Superior temporal gyrus (tissue), 1 donor: ENCODE measurements at regions not wholly inside any gene's neighbourhood (a gene's known extent, or its start where the extent isn't known, plus 50 kb on each side); places are given as distances from the start of the nearest gene placed in this dataset.
A peak's percentile ranks its signal among the peaks of the same experiment; 100 is the strongest.

Experiments used
- DNase-seq: peaks from one replicate; pipeline ENCODE4 v3.0.0-alpha.2; 2016; ENCODE audit errors: extremely low spot score

DNA sequence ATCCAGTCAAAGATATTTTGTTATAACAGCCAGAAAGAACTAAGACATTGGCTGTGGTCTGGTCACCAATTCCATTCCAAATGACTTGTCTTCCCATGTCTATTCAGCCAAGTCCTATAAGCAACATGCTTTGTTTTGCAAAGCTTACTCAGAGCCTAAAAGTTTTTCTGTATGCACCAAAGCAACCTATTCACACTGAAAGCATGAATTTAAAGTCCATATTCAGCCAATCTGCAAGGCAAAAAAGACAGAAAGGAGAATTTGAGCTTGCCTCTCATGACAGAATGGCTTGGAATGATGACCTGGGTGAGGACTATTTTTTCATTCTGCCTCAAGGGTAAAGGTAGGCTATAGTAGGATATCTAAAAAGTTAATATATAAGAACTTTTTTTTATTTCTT, 323.2 kb upstream of the NOCT start:
- DNase-seq, result no peak

DNA sequence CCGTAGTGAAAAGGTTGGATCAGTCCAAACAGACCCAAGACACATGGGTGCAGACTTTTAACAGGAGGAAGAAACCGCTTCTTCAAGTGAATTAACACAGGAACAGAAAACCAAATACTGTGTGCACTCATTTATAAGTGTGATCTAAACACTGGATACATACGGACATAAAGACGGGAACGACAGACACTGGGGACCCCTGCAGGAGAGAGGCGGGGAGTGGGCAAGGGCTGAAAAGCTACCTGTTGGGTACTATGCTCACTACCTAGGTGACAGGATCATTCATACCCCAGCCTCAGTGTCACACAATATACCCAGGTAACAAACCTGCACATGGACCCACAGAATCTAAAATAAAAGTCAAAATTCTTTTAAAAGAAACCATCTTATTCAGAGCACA, 326.0 kb upstream of the NOCT start:
- DNase-seq, result no peak

DNA sequence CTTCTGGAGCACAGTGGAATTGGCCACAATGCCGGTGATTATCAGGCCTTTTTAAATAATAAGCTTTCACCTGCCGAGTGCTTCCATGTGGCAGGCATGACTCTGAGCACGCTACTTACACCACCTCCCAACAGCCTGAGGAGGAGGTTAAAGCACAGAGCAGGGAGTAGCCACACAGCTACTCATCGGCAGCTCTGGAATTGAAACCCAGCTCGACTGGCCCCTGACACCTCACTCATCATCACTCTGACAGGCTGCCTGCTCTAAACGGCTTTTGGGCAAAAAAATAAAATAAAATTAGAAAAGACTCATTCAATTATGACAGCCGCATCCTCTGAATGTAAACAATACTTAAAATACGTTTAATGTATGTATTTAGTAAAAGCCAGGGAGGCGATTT, 326.4 kb upstream of the NOCT start:
- no peak for DNase-seq

DNA sequence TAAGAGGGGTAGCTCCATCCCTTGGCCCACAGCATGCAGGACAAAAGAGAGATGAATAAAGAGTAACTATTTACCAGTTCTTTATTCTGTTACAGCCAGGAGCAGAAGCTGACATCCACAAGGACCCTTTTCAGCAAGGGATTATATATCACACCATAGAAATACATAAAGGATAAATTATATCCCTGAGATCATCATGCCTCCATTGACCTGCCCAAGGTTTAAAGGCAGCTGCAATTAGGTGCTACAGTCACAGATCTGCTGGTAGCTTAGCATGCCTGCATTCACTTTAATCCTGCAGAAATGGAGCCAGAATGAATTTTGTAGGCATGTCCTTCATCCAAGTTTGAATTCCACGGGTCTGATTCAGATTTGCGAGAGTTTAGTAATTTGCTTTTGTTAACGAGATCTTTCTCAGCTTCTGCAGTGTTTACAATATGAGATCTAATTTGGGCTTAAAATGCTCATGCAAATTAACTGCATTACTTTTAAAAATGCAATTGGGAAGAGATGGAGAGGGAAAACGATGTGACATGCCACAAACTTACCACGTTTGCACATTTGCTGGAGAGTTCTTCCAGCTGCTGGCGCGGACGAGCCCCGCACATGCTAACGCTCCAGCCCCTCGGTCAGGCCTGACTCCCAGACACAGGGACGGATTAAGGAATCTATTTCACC, 327.0 kb upstream of the NOCT start:
- no peak for DNase-seq

DNA sequence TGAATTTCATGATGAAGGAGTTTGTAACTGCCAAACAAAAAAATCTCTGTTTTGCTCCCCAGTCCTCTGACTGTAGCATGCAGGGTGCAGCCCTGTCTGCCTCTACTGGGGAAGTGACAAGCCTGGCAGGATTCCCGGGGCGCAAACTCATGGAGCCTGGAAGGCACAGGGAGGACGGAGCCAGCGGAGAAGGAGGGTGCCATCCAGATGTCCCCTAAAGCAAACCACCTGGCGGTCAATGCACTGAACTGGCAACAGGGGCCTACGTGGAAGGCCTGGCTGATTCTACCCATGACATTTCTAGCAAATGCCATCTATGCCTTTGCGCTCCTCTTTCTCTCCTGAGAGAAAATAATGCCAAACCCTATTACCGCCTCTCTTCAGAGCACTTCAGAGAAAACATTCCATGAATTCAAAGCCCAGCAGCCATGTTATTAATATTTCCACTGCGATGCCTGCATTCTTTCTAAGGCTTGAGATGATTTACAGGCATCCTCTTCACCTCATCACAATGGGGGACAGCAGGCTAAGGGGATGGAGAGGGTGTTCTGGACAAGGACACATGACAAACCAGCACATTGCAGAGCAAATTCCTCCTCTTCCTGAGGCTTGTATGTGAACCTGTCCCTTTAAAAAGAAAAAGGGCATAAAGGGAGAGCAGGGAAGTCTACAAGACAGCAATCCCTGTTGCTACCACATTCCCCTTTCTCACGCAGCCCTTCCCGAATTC, 329.3 kb upstream of the NOCT start:
- no peak for DNase-seq

DNA sequence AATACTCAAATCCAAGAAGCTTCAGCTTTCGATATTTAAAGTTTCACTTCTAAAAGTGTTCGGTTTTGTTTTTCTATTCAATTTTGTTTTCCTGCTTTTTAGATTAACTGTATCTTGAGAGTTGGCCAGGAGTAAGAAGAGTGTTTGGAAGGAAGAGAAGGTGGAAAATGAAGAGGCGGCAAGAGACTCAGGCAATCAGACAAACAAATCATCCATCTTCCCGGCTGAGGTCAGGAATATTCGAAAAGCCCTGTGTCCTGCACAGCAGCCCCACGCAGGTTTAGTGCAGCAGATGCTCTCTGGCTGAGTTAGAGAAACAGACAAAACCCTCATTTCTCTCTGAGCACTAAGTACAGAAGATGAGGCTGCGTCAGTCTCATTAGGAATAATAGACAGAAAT, 330.3 kb upstream of the NOCT start:
- DNase-seq, result no peak

DNA sequence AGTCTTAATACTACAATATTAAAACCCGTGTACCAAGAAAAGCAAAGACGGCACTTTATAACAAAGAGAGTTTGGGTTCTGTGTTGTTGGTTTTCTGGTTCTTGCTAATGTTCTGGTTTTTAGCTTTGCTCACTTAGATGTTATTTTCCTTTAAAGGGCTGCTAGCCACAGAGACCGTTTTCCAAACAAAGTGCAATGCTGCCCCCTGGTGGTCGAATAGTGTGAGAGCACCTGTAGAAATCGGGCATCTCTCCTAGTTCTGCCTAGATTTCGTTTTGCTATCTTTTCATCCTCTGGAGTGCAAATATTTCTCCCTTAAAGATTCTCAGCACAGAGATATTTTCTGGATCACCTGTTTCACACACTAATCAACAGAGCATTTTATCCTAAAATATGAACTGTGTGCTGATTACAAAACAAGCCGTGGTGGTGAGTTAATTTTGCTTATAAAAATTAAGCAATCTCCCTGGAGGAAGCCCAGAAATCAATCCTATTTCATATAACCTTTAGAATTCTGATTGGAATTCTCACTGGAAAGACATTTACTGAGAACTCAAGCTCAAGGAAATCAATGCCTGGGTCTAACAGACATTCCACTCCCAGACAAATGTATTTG, 334.5 kb upstream of the NOCT start:
- peak; percentile 98 for DNase-seq

DNA sequence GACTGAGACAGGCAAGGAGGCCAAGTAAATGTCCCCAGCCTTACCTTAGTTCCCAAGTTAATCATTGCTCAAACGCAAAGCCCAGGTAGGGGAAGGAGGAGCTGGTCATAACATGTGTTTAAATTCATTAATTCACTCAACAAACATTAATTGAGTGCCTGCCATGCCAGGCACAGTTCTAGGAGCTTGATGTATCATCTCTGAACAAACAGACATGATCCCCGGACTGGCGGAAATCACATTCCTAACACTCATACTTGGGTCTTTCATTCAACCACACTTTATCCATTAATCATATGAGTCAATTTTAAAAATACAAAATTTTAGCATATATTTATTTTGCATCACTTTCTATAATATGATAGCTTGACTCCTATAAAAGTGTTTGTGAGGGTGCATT, 335.3 kb upstream of the NOCT start:
- no peak for DNase-seq

DNA sequence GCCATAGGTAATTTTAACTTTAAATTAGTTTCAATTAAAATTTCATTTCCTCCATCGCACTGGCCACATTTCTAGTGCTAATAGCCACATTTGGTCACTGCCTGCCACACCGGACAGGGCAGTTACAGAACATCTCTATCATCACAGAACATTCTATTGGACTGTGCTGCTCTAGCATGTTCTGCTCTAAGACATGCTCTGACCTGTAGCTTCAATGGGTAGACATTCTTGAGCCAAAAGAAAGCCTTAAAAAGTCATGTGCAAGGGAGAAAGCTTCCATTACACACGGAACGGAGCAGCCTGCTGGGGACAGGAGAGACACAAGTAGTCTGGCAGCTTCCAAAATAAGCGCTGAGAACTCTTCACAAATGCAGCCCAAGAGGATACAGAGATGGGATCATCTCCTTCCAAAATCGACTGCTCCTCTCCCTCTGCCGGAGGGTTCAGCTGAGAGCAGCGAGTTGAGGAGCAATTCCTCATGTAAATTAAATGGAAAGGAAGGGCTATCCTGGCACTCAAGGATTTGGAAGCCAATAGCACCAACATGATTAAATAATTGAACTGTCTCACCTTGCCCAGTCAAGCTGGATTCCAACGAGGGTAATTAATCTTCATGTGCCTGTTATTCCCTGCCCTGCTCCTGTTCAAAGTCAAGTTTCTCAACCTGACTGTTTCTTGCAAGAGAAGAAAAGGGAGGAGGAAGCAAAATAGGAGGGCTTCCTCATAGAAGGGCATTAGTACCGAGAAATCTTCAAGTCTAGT, 336.4 kb upstream of the NOCT start:
- no peak for DNase-seq

DNA sequence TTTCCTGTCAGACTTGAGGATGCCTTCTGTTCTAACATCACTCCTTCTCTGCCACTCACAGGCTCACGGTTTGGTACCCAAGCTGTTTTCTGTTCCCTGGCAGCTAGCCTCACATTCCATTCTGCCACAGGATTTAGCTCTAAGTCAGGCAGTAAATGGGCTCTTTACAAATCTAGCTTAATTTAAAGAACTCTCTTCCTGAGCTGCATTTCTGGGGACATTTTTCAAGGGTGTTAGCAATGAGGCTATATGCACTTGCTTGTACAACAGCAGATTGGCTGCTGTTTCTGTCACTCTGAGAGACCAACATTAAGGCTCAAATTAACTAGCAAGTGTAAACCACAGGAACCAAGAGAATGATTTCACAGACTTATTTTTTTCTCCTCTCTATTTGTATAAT, 337.8 kb upstream of the NOCT start:
- DNase-seq, result peak; percentile 29

DNA sequence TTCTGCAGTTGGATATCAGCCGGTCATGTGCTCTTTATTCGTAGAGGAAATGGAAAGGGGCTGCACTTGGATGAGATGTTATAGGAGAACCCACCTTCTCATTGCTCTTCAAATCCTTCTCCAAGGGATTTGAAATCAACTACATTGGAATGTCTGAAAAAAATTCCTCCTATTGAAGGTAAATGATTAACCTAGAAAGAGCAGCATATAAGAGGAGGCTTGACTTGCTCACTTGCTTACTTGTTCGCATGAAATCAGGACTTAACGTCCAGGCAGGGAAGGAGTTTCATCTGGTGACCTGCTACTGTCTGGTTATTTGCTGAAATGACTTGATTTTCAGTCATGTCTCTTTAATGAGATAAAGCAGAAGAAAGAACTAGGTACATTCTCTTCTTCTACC, 338.4 kb upstream of the NOCT start:
- DNase-seq, result no peak

DNA sequence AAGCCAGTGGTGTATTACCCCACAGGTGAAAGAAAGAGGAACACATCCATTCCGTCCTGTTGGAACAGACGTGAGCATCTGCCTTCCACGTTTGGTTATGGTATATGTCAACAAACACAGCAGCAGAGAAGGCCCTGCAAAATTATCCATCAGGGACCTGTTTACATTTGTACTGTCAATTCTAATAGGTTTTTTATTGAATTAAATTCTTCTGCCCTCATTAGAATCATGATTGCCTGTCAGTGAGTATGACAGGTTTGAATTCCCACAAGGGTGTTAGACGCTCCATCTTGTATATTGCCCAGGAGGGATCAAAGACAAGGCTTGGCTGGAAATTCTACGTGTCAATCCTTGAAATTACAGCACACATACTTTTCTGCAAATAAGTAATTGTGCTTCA, 339.9 kb upstream of the NOCT start:
- no peak for DNase-seq

DNA sequence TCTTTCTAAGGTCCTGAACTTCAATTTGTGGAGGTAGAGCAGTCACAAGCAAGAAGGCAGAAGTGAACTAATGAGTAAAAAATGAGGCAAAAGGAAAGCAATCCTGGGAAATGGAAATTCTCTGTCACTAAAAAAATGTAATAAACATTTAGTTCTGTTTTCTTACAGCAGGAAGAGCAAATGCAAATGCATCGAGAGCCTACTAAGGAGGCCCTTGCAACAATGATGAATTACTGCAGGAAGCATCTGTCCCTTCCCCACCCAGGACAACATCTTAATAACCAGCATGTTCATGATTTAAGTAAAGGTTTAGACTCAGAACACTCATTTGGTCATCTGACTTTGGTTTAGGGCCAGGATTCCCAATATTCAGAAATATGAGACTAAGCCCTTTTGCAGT, 341.4 kb upstream of the NOCT start:
- DNase-seq, result no peak

DNA sequence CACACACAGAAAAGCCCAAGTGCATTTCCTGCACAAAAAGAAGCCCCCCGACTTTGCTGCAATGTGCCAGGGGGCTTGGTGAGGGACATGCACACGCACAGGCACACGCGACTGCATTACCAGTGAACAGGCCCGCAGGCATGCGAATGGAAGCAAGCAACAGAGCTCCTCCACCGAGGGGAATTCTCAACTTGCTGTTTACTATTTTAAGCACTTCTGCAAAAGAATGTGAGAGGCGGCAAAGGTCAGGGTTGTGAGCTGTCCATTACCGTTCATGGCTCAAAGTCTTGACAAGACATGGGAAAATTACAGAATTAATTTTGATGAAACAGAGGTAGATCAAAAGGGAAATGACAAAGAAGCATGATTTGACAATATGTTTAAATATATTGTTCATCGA, 342.5 kb upstream of the NOCT start:
- no peak for DNase-seq

DNA sequence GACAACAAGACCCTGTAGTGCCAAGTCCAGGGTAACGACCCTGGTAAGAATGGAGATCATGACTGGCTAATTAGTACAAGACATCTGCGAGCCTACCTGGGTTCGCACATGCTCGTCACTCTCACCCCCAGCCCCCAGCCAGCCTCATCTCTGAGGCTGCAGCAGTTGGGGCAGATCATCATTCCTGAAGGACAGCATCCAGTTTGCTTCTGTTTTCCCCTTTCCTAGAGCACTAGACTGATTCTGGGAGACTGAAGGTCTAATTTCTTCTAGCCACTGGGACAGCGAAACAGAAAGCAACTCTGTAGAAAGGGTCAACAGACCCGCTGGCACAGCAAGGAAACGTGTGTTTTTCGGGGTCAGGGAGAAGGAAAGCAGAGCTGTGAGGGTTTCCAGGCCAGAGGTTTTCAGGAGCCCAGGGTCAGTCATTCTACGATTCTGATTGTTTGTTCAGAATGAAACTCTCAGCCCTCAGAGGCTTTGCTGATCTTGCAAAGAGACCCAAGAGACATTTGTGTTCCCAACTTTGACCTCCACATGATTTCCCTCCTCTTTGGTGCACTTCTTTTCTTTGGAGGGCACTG, 343.1 kb upstream of the NOCT start:
- DNase-seq, result no peak

DNA sequence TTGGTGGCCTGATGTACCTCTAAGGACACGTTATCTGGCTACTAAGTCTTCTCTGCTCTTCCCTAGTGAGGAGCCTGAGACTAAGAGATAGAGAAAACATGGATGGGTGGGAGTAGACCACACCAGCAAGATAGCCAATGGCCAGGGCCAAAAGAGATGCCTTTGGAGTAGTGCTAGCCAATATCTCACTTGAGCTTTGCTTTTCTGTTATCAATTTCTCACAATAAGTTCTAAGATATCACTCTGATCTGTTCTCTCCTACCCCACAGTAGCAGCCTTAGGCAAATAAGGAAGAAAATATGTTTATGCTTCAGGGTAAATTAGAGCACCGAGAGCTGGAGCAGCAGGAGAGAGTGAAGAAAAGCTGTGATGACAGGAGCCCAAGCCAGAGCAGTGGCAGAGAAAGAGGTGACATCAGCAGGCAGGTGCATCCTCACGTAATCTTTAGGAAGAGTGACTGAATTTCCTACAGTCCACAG, 343.9 kb upstream of the NOCT start:
- no peak for DNase-seq

DNA sequence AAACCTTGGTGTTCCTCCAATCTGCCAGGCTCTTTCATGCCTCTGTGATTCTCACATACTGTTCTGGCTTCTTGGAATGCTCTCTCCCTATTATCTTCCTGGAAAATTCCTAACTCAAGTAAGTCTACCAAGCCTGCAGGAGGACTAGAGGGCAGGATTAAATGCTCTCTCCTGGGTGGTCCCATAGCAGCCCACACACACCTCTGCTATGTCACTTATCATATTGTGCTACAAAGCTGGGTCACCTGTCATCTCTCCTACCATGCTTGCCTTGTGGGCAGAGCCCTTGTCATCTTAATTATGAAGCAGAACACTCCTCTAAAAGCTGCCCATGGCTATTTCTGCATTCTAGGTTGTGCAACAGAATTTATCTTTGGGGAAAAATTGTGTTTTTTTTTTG, 344.5 kb upstream of the NOCT start:
- no peak for DNase-seq

DNA sequence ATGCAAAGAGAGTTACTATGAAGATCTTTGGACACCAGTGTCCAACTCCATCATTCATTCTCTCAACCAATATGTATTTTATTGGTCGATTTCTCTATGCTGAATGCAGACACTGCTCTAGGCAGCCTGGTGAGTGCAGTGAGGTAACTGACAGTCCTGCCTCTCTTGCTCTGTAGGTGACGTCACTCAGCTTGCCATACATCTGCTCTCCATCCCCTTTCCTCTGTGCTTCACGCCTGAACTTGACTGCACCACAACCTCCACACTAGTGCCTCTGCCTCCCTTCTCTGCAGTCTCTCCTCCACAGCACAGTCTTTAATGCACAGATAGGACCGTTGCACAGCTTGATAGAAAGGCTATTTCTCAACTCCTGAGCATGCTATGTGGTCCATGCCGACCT, 344.9 kb upstream of the NOCT start:
- DNase-seq, result no peak

DNA sequence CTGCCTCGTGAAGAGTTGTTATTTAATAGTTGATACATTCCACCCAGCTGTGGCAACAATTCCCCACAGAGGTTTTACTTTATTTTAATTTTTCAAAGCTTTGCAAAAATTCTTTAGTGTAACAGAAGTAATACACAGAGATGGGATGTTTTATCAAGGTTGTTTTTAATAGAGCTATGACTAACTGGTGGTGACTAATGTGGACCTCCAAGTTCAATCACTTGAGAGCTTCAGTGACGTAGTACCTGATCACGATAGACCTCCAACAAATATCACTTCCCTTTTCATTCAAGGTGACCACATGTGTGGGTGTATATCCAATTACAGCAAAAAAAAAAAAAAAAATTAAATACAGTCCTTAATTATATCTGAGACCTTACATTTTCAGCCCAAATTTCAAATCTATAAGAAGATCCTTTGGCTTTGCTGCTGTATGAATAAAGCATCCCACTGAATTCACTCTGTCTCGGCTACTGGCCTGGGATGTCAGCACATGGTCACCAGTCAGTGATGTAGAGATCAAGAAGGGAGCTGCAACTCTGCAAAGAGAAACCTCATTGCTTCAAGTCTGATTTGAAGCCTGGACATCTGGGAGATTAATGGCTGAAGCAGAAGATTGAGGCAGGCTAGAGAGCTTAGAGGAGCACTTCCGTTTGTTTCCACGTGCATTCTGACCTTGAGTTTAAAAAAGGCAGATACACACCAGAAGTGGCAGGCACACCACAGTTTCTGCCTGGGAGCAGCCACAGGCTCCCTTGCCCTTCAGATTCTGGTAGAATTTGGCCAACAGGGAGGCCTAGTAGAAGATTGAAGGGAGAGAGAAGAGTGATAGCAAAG, 345.9 kb upstream of the NOCT start:
- no peak for DNase-seq

DNA sequence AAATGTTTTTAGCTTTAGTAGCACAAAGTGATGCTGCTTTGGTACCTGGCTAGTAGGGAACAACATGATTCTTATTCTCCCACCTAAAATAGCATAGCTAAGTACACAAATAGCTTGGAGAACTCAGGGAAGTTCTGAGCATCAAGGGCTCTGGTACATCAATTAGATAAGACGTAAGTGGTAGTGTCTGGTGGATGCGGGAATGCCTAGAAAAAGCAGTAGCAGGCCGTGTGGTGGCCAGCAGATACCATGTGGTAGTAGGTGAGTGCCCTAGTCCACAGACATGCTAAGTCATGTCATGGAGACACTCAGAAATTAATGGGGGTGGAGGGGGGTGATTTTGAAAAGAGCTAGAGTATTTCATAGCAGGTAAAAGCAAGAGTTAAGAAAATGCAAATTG, 347.3 kb upstream of the NOCT start:
- no peak for DNase-seq

DNA sequence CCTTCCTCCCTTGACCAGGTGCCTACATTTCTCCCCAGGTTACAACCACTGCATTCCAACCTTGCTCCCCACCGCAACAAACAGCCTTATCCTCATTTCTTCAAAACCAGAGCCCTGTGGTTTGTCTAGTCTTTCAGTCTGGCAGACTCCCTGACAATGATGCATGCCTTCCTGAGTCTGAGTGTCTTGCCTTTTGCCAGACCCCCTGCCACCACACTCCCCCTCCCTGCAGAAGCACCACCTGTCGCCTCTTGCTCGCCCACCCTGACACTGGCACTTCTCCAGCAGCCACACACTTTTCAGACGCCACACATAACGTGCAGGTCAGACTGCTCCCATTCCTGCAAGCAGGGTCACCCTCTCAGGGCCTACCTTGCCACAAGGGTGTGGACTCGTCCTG, 349.2 kb upstream of the NOCT start:
- DNase-seq, result no peak
